PC-9 (cell line): ENCODE measurements at regions not wholly inside any gene's neighbourhood (a gene's known extent, or its start where the extent isn't known, plus 50 kb on each side); places are given as distances from the start of the nearest gene placed in this dataset.

Experiments
- BruUV-seq: library from RNA; stranded (reverse); fragments of 400-500 nt; replicated peaks from 2 replicates; lab custom pipeline; 2021; lab: Mats Ljungman, UMichigan
- CTCF ChIA-PET: fragments of 300-600 bp; sonication (Branson Sonifier 250); formaldehyde crosslinking; loops from one replicate; lab custom pipeline; 2022; ENCODE audit warnings: antibody characterized with exemption; lab: Charles Lee
- POLR2A ChIA-PET: fragments of 300-600 bp; sonication (Branson Sonifier 250); formaldehyde crosslinking; loops from one replicate; lab custom pipeline; 2022; ENCODE audit warnings: antibody characterized with exemption; ENCODE audit not compliant: unreplicated experiment; lab: Charles Lee
- DNase-seq, 2 experiments: peaks; one replicate each; pipeline versions ENCODE4 v3.0.0 to v3.0.0-alpha.2; 2015 to 2022; ENCODE audit warnings: mixed read lengths in 1 of 2
- H2AFZ ChIP-seq: fragments of 200-600 bp; sonication (generic); 2 replicates; pipeline ENCODE4 v1.8.1; 2017; ENCODE audit warnings: antibody characterized with exemption
- H3F3A ChIP-seq: fragments of 200-600 bp; sonication (generic); 2 replicates; pipeline ENCODE4 v1.8.1; 2017; ENCODE audit warnings: antibody characterized with exemption, mild to moderate bottlenecking, low read depth; ENCODE audit not compliant: insufficient read depth
- H3K27ac ChIP-seq: fragments of 200-600 bp; sonication (generic); 2 replicates; pipeline ENCODE4 v1.6.1; 2016; ENCODE audit warnings: mixed run types
- H3K27me3 ChIP-seq: fragments of 200-600 bp; sonication (generic); 2 replicates; pipeline ENCODE4 v1.6.1; 2016; ENCODE audit warnings: low read depth, mixed run types; ENCODE audit not compliant: insufficient read depth
- H3K36me3 ChIP-seq: fragments of 200-600 bp; sonication (generic); 2 replicates; pipeline ENCODE4 v1.6.1; 2016; ENCODE audit warnings: low read depth, mixed run types
- H3K4me1 ChIP-seq: fragments of 200-600 bp; sonication (generic); replicated peaks from 2 replicates; pipeline ENCODE4 v1.6.1; 2016; ENCODE audit warnings: mixed run types; ENCODE audit not compliant: insufficient read depth
- H3K4me2 ChIP-seq: fragments of 200-600 bp; sonication (generic); 2 replicates; pipeline ENCODE4 v1.6.1; 2017; ENCODE audit warnings: mixed run types
- H3K4me3 ChIP-seq: fragments of 200-600 bp; sonication (generic); 2 replicates; pipeline ENCODE4 v1.6.1; 2016; ENCODE audit warnings: mixed run types
- H3K79me2 ChIP-seq: fragments of 200-600 bp; sonication (generic); 2 replicates; pipeline ENCODE4 v1.6.1; 2017; ENCODE audit warnings: low read depth, mixed run types
- H3K9me2 ChIP-seq: fragments of 200-600 bp; sonication (generic); 2 replicates; pipeline ENCODE4 v1.8.1; 2017; ENCODE audit warnings: mild to moderate bottlenecking; ENCODE audit not compliant: insufficient read depth
- H3K9me3 ChIP-seq: fragments of 200-600 bp; sonication (generic); 2 replicates; pipeline ENCODE4 v1.8.1; 2016; ENCODE audit warnings: low read depth; ENCODE audit not compliant: insufficient read depth
- H4K20me1 ChIP-seq: fragments of 200-600 bp; sonication (generic); 2 replicates; pipeline ENCODE4 v1.8.1; 2017; ENCODE audit not compliant: insufficient read depth
- EZH2 ChIP-seq: fragments of 200-600 bp; sonication (generic); IDR thresholded peaks from 2 replicates; pipeline ENCODE4 v1.8.0; 2017; ENCODE audit warnings: antibody characterized with exemption, low read depth
- intact Hi-C: fragments of 100-400 bp; cut with micrococcal nuclease; formaldehyde crosslinking; loops from one replicate; pipeline ENCODE4 v1.10.0; 2022; ENCODE audit not compliant: unreplicated experiment
- TF ChIP-seq, protein P1 (sequence below): fragments of 200-600 bp; sonication (generic); conservative IDR thresholded peaks from 2 replicates; pipeline ENCODE4 v1.6.1; 2017; ENCODE audit warnings: mixed run types, antibody characterized with exemption, mild to moderate bottlenecking, moderate library complexity

DNA sequence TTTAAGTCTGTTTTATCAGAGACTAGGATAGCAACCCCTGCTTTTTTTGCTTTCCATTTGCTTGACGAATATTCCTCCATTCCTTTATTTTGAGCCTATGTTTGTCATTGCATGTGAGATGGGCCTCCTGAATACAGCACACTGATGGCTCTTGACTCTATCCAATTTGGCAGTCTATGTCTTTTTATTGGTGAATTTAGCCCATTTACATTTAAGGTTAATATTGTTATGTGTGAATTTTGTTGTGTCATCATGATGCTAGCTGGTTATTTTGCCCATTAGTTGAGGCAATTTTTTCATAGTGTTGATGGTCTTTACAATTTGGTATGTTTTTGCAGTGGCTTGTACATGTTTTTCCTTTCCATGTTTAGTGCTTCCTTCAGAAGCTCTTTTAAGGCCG, 50.7 kb upstream of the PDE4B start:
- H2AFZ ChIP-seq: no peak overlapping the region
- no peaks in the 10 kb centered on the region for H3K27me3 ChIP-seq

More for the DNA sequence above, 50.7 kb upstream of the PDE4B start:
- Histone ChIP-seq H3K9me2 (no peaks in the 10 kb centered on the region), H3K4me3 (no peak overlapping the region), H4K20me1 (no peaks in the 10 kb centered on the region), H3K27ac (no peak overlapping the region), H3K9me3 (peaks cover 5% of the 10 kb centered on the region; the same call in 1 of the 2 replicates), H3K36me3 (no peaks in the 10 kb centered on the region), H3K79me2 (no peaks in the 10 kb centered on the region), H3F3A (no peaks in the 10 kb centered on the region), H3K4me1 (no peaks in the 10 kb centered on the region), H3K4me2 (no peak overlapping the region)
- ChIA-PET CTCF (no interaction called here), POLR2A (no interaction called here)
- intact Hi-C loops: no loop called here
- BruUV-seq: no TSS peak
- no peak for TF ChIP-seq EZH2
- TF ChIP-seq, protein P1, sequence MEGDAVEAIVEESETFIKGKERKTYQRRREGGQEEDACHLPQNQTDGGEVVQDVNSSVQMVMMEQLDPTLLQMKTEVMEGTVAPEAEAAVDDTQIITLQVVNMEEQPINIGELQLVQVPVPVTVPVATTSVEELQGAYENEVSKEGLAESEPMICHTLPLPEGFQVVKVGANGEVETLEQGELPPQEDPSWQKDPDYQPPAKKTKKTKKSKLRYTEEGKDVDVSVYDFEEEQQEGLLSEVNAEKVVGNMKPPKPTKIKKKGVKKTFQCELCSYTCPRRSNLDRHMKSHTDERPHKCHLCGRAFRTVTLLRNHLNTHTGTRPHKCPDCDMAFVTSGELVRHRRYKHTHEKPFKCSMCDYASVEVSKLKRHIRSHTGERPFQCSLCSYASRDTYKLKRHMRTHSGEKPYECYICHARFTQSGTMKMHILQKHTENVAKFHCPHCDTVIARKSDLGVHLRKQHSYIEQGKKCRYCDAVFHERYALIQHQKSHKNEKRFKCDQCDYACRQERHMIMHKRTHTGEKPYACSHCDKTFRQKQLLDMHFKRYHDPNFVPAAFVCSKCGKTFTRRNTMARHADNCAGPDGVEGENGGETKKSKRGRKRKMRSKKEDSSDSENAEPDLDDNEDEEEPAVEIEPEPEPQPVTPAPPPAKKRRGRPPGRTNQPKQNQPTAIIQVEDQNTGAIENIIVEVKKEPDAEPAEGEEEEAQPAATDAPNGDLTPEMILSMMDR: no peak
- DNase-seq: no peak
